GM23248 (cell line): ENCODE measurements at regions not wholly inside any gene's neighbourhood (a gene's known extent, or its start where the extent isn't known, plus 50 kb on each side); places are given as distances from the start of the nearest gene placed in this dataset.

ENCODE experiments used
- EZH2 ChIP-seq: fragments of 200-600 bp; sonication (generic); IDR thresholded peaks from 2 replicates; pipeline ENCODE4 v1.6.1; 2018; ENCODE audit warnings: antibody characterized with exemption, mild to moderate bottlenecking; ENCODE audit not compliant: insufficient read depth, poor library complexity, severe bottlenecking
- EZH2phosphoT487 ChIP-seq: fragments of 200-600 bp; sonication (generic); IDR thresholded peaks from 2 replicates; pipeline ENCODE4 v1.6.1; 2018; ENCODE audit warnings: antibody characterized with exemption, moderate library complexity, mild to moderate bottlenecking, low read depth; ENCODE audit not compliant: insufficient read depth

- TF ChIP-seq EZH2, result no peak
- TF ChIP-seq EZH2phosphoT487, result no peak
Observed at GRCh38 chr2:177053716-177054115, 158.9 kb upstream of the HNRNPA3 start.
